SK-N-SH treated with all-trans-retinoic acid at 6 μM for 48 hours (cell line): ENCODE measurements at regions not wholly inside any gene's neighbourhood (a gene's known extent, or its start where the extent isn't known, plus 50 kb on each side); places are given as distances from the start of the nearest gene placed in this dataset.

ENCODE experiments used
- ATAC-seq: fragments of 200-7000 bp; cut with Tn5 transposase; 3 replicates; pipeline ENCODE4 v1.9.1; 2020; ENCODE audit warnings: mild to moderate bottlenecking, moderate library complexity
- BACH2 ChIP-seq: fragments of 250-450 bp; sonication (Bioruptor Pico); IDR thresholded peaks from 2 replicates; pipeline ENCODE4 v1.9.0; 2021; ENCODE audit warnings: mild to moderate bottlenecking, borderline replicate concordance
- CREB5 ChIP-seq: fragments of 250-450 bp; sonication (Bioruptor Pico); IDR thresholded peaks from 2 replicates; pipeline ENCODE4 v1.5.1; 2020; ENCODE audit warnings: low read depth, mild to moderate bottlenecking, moderate library complexity
- CSDC2 ChIP-seq: fragments of 250-450 bp; sonication (Bioruptor Pico); IDR thresholded peaks from 2 replicates; pipeline ENCODE4 v1.5.0; 2020; ENCODE audit warnings: mild to moderate bottlenecking, moderate library complexity
- ESRRG ChIP-seq: fragments of 250-450 bp; sonication (Bioruptor Pico); IDR thresholded peaks from 2 replicates; pipeline ENCODE4 v1.6.1; 2021; ENCODE audit warnings: mild to moderate bottlenecking
- GLIS3 ChIP-seq: fragments of 250-450 bp; sonication (Bioruptor Pico); IDR thresholded peaks from 2 replicates; pipeline ENCODE4 v1.5.0; 2020; ENCODE audit warnings: mild to moderate bottlenecking, moderate library complexity
- ISL1 ChIP-seq: fragments of 250-450 bp; sonication (Bioruptor Pico); IDR thresholded peaks from 2 replicates; pipeline ENCODE4 v2.1.2; 2022; ENCODE audit warnings: mild to moderate bottlenecking, moderate library complexity
- OSR1 ChIP-seq: fragments of 250-450 bp; sonication (Bioruptor Pico); IDR thresholded peaks from 2 replicates; pipeline ENCODE4 v1.8.0; 2022; ENCODE audit warnings: moderate library complexity, mild to moderate bottlenecking, inconsistent platforms
- POU6F1 ChIP-seq: fragments of 250-450 bp; sonication (Bioruptor Pico); IDR thresholded peaks from 2 replicates; pipeline ENCODE4 v1.8.0; 2021; ENCODE audit warnings: low read depth, mild to moderate bottlenecking, moderate library complexity, borderline replicate concordance
- RARB ChIP-seq: fragments of 250-450 bp; sonication (Bioruptor Pico); IDR thresholded peaks from 2 replicates; pipeline ENCODE4 v1.8.0; 2021; ENCODE audit warnings: mild to moderate bottlenecking, moderate library complexity
- SNAI2 ChIP-seq: fragments of 250-450 bp; sonication (Bioruptor Pico); IDR thresholded peaks from 2 replicates; pipeline ENCODE4 v1.5.0; 2020; ENCODE audit warnings: mild to moderate bottlenecking, moderate library complexity
- TCF4 ChIP-seq: fragments of 250-450 bp; sonication (Bioruptor Pico); IDR thresholded peaks from 2 replicates; pipeline ENCODE4 v1.8.0; 2021; ENCODE audit warnings: mild to moderate bottlenecking, moderate library complexity, borderline replicate concordance
- TOX ChIP-seq: fragments of 250-450 bp; sonication (Bioruptor Pico); IDR thresholded peaks from 2 replicates; pipeline ENCODE4 v1.8.0; 2021; ENCODE audit warnings: mild to moderate bottlenecking, moderate library complexity, borderline replicate concordance
- TSHZ2 ChIP-seq: fragments of 250-450 bp; sonication (Bioruptor Pico); IDR thresholded peaks from 2 replicates; pipeline ENCODE4 v1.5.0; 2020; ENCODE audit warnings: mild to moderate bottlenecking, moderate library complexity
- ZC3H10 ChIP-seq: fragments of 250-450 bp; sonication (Bioruptor Pico); IDR thresholded peaks from 2 replicates; pipeline ENCODE4 v1.5.1; 2021; ENCODE audit warnings: mild to moderate bottlenecking, moderate library complexity
- ZFP3 ChIP-seq: fragments of 250-450 bp; sonication (Bioruptor Pico); IDR thresholded peaks from 2 replicates; pipeline ENCODE4 v1.5.0; 2020; ENCODE audit warnings: mild to moderate bottlenecking, moderate library complexity
- ZFP30 ChIP-seq: fragments of 450-650 bp; formaldehyde crosslinking; IDR thresholded peaks from 2 replicates; pipeline ENCODE4 v1.5.0; 2022; ENCODE audit warnings: mild to moderate bottlenecking, moderate library complexity
- ZNF70 ChIP-seq: fragments of 450-650 bp; formaldehyde crosslinking; IDR thresholded peaks from 2 replicates; pipeline ENCODE4 v1.5.0; 2020; ENCODE audit warnings: mild to moderate bottlenecking, moderate library complexity
- ZNF8 ChIP-seq: fragments of 450-650 bp; formaldehyde crosslinking; IDR thresholded peaks from 2 replicates; pipeline ENCODE4 v1.5.0; 2020; ENCODE audit warnings: mild to moderate bottlenecking, moderate library complexity
- TF ChIP-seq, protein P1 (sequence below): fragments of 250-450 bp; sonication (Bioruptor Pico); IDR thresholded peaks from 2 replicates; pipeline ENCODE4 v1.8.0; 2020; ENCODE audit warnings: mild to moderate bottlenecking, moderate library complexity, borderline replicate concordance
- TF ChIP-seq, protein P2 (sequence below): fragments of 250-450 bp; sonication (Bioruptor Pico); IDR thresholded peaks from 2 replicates; pipeline ENCODE4 v1.5.1; 2021; ENCODE audit warnings: mild to moderate bottlenecking, moderate library complexity

DNA sequence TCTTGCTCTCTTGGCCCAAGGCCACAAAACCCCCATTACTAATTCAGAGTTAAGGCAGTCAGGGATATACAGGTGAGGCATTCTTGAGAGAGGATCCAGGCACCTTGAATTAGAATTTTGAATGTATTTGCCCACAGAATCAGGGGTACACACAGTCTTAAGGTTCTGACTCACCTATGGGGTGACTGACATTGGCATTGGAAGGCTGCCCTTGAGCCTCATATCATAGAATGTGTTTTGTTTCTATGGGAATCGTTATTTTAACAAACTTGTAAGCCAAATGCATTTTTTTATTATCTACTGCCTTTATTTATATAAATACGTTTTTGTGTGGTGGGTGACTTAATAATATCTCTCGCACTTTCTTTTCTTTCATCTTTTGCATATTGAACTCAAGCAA is 218.6 kb upstream of the CITED2 start:
- ATAC-seq, result no peak
- no peak for TF ChIP-seq ZFP3 (CRISPR knock-in tag)
- no peak for TF ChIP-seq ZNF70 (CRISPR knock-in tag)
- no peak for TF ChIP-seq ZNF8 (CRISPR knock-in tag)
- no peak for TF ChIP-seq ZC3H10 (CRISPR knock-in tag)
- TF ChIP-seq, protein P1, sequence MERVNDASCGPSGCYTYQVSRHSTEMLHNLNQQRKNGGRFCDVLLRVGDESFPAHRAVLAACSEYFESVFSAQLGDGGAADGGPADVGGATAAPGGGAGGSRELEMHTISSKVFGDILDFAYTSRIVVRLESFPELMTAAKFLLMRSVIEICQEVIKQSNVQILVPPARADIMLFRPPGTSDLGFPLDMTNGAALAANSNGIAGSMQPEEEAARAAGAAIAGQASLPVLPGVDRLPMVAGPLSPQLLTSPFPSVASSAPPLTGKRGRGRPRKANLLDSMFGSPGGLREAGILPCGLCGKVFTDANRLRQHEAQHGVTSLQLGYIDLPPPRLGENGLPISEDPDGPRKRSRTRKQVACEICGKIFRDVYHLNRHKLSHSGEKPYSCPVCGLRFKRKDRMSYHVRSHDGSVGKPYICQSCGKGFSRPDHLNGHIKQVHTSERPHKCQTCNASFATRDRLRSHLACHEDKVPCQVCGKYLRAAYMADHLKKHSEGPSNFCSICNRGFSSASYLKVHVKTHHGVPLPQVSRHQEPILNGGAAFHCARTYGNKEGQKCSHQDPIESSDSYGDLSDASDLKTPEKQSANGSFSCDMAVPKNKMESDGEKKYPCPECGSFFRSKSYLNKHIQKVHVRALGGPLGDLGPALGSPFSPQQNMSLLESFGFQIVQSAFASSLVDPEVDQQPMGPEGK (CRISPR knock-in tag), result no peak
- no peak for TF ChIP-seq TSHZ2
- no peak for TF ChIP-seq OSR1 (CRISPR knock-in tag)
- no peak for TF ChIP-seq ISL1 (CRISPR knock-in tag)
- TF ChIP-seq POU6F1 (CRISPR knock-in tag), result no peak
- TF ChIP-seq, all 23 proteins: peak for 0

- no peak for ATAC-seq
- no peak for TF ChIP-seq GLIS3 (CRISPR knock-in tag)
- TF ChIP-seq TOX (CRISPR knock-in tag), result no peak
- no peak for TF ChIP-seq BACH2 (CRISPR knock-in tag)
- TF ChIP-seq ZNF8 (CRISPR knock-in tag), result no peak
- TF ChIP-seq, protein P1 (CRISPR knock-in tag), result no peak
- no peak for TF ChIP-seq TSHZ2
- no peak for TF ChIP-seq ZNF70 (CRISPR knock-in tag)
- TF ChIP-seq SNAI2 (CRISPR knock-in tag), result no peak
- TF ChIP-seq ESRRG, result no peak
- TF ChIP-seq TCF4 (CRISPR knock-in tag), result no peak
- TF ChIP-seq OSR1 (CRISPR knock-in tag), result no peak
- no peak for TF ChIP-seq CREB5 (CRISPR knock-in tag)
- no peak for TF ChIP-seq ZFP3 (CRISPR knock-in tag)
- no peak for TF ChIP-seq POU6F1 (CRISPR knock-in tag)
- TF ChIP-seq, protein P2, sequence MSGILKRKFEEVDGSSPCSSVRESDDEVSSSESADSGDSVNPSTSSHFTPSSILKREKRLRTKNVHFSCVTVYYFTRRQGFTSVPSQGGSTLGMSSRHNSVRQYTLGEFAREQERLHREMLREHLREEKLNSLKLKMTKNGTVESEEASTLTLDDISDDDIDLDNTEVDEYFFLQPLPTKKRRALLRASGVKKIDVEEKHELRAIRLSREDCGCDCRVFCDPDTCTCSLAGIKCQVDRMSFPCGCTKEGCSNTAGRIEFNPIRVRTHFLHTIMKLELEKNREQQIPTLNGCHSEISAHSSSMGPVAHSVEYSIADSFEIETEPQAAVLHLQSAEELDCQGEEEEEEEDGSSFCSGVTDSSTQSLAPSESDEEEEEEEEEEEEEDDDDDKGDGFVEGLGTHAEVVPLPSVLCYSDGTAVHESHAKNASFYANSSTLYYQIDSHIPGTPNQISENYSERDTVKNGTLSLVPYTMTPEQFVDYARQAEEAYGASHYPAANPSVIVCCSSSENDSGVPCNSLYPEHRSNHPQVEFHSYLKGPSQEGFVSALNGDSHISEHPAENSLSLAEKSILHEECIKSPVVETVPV (CRISPR knock-in tag), result no peak
- TF ChIP-seq ISL1 (CRISPR knock-in tag), result no peak
- TF ChIP-seq ZFP30, result no peak
- TF ChIP-seq RARB (CRISPR knock-in tag), result no peak
- no peak for TF ChIP-seq CSDC2
- TF ChIP-seq, all 23 proteins: peak for 0
Measured at GRCh38 chr6:139592011-139592410, 217.6 kb upstream of the CITED2 start.
